H1 (cell line): ENCODE measurements at regions not wholly inside any gene's neighbourhood (a gene's known extent, or its start where the extent isn't known, plus 50 kb on each side); places are given as distances from the start of the nearest gene placed in this dataset.

Source experiments
- CTCF ChIA-PET: fragments of 300-600 bp; sonication (Branson Sonifier 250); formaldehyde crosslinking; loops from one replicate; lab custom pipeline; 2021; ENCODE audit not compliant: partially characterized antibody; lab: Charles Lee
- POLR2A ChIA-PET: fragments of 300-600 bp; sonication (Branson Sonifier 250); formaldehyde crosslinking; loops from one replicate; lab custom pipeline; 2021; ENCODE audit warnings: inconsistent platforms; ENCODE audit not compliant: partially characterized antibody; lab: Charles Lee
- DNase-seq, 2 experiments: peaks; one replicate each; pipeline versions ENCODE4 v3.0.0 to v3.0.0-alpha.2; 2010 to 2022; ENCODE audit warnings: low spot score in 2 of 2, low read depth in 1 of 2, mixed read lengths in 1 of 2
- FAIRE-seq: peaks from 2 replicates; lab custom pipeline; 2011; peaks lifted over from hg19 to GRCh38; lab: Jason Lieb, UNC
- H2AFZ ChIP-seq: 2 replicates; pipeline ENCODE4 v1.8.1; 2012; ENCODE audit warnings: low read length, inconsistent platforms
- H2AK5ac ChIP-seq: 2 replicates; pipeline ENCODE4 v1.6.1; 2013; ENCODE audit warnings: low read depth, low read length
- H2BK120ac ChIP-seq: replicated peaks from 2 replicates; pipeline ENCODE3; 2013; ENCODE audit warnings: low read depth, low read length, inconsistent platforms
- H2BK12ac ChIP-seq: 2 replicates; pipeline ENCODE4 v1.6.1; 2013; ENCODE audit warnings: low read depth, low read length
- H2BK15ac ChIP-seq: 2 replicates; pipeline ENCODE4 v1.6.1; 2013; ENCODE audit warnings: low read length
- H2BK20ac ChIP-seq: 2 replicates; pipeline ENCODE4 v1.6.1; 2013; ENCODE audit warnings: low read length
- H2BK5ac ChIP-seq: 2 replicates; pipeline ENCODE4 v1.6.1; 2013; ENCODE audit warnings: low read depth, low read length
- H3K14ac ChIP-seq: 2 replicates; pipeline ENCODE4 v1.6.1; 2013; ENCODE audit warnings: inconsistent platforms; ENCODE audit not compliant: insufficient read length
- H3K18ac ChIP-seq: 2 replicates; pipeline ENCODE4 v1.6.1; 2013; ENCODE audit warnings: low read length; ENCODE audit errors: extremely low read depth
- H3K23ac ChIP-seq: 2 replicates; pipeline ENCODE4 v1.6.1; 2013; ENCODE audit warnings: inconsistent platforms; ENCODE audit not compliant: insufficient read length
- H3K23me2 ChIP-seq: 2 replicates; pipeline ENCODE4 v1.6.1; 2013; ENCODE audit warnings: low read depth, low read length
- H3K27ac ChIP-seq: 2 replicates; pipeline ENCODE4 v1.6.1; 2011; ENCODE audit warnings: low read depth, low read length, inconsistent platforms
- H3K27me3 ChIP-seq, 4 experiments: replicated peaks in 1 of 4; 1 replicate in 1 of 4; 2 replicates in 3 of 4; pipeline versions ENCODE4 v1.6.1 to v1.8.1; 2011 to 2013; ENCODE audit warnings: low read length in 3 of 4, mild to moderate bottlenecking in 3 of 4, inconsistent platforms in 2 of 4, mixed read lengths in 2 of 4, moderate library complexity in 1 of 4; ENCODE audit not compliant: control insufficient read depth in 3 of 4, insufficient read depth in 3 of 4; ENCODE audit errors: extremely low read depth in 1 of 4
- H3K36me3 ChIP-seq, 4 experiments: 2 replicates each; pipeline versions ENCODE4 v1.6.1 to v1.8.1; 2011 to 2013; ENCODE audit warnings: mild to moderate bottlenecking in 4 of 4, low read length in 3 of 4, moderate library complexity in 2 of 4, control low read depth in 1 of 4, inconsistent platforms in 1 of 4; ENCODE audit not compliant: insufficient read depth in 4 of 4, control insufficient read depth in 2 of 4
- H3K4ac ChIP-seq: replicated peaks from 2 replicates; pipeline ENCODE3; 2013; ENCODE audit warnings: low read length, low read depth, mixed read lengths, inconsistent platforms; ENCODE audit not compliant: insufficient read length
- H3K4me1 ChIP-seq, 4 experiments: replicated peaks in 1 of 4; 1 replicate in 1 of 4; 2 replicates in 3 of 4; pipeline versions ENCODE4 v1.6.1 to v1.8.1; 2011 to 2013; ENCODE audit warnings: low read length in 3 of 4, inconsistent platforms in 2 of 4, mixed read lengths in 1 of 4; ENCODE audit not compliant: insufficient read depth in 4 of 4, control insufficient read depth in 3 of 4
- H3K4me2 ChIP-seq, 2 experiments: 2 replicates each; pipeline versions ENCODE4 v1.6.1 to v1.8.1; 2011 to 2013; ENCODE audit warnings: low read depth in 2 of 2, low read length in 2 of 2, control low read depth in 1 of 2, inconsistent platforms in 1 of 2, mild to moderate bottlenecking in 1 of 2; ENCODE audit not compliant: insufficient read depth in 1 of 2
- H3K4me3 ChIP-seq, 4 experiments: fragments of 200-600, 300-600 bp in 1 of 4; sonication (generic), shearing (Covaris generic), sonication (Bioruptor Twin) in 1 of 4; 2 replicates each; pipeline versions ENCODE4 v1.5.1 to v1.8.1; 2011 to 2016; ENCODE audit warnings: low read length in 4 of 4, low read depth in 3 of 4, control low read depth in 2 of 4, inconsistent platforms in 2 of 4, mild to moderate bottlenecking in 2 of 4, mixed read lengths in 1 of 4, moderate library complexity in 1 of 4; ENCODE audit not compliant: insufficient read depth in 2 of 4; ENCODE audit errors: extremely low read depth in 1 of 4
- H3K56ac ChIP-seq: replicated peaks from 2 replicates; pipeline ENCODE3; 2013; ENCODE audit warnings: low read depth, mild to moderate bottlenecking, mixed read lengths, low read length, inconsistent platforms; ENCODE audit not compliant: insufficient read length
- H3K79me1 ChIP-seq: 2 replicates; pipeline ENCODE4 v1.6.1; 2013; ENCODE audit warnings: low read depth, low read length, control low read depth
- H3K79me2 ChIP-seq, 2 experiments: 2 replicates each; pipeline versions ENCODE4 v1.6.1 to v1.8.1; 2012 to 2013; ENCODE audit warnings: low read length in 2 of 2, mild to moderate bottlenecking in 2 of 2, inconsistent platforms in 1 of 2; ENCODE audit not compliant: insufficient read depth in 2 of 2, control insufficient read depth in 1 of 2
- H3K9ac ChIP-seq, 4 experiments: replicated peaks in 1 of 4; 1 replicate in 1 of 4; 2 replicates in 3 of 4; pipeline versions ENCODE4 v1.6.1 to v1.8.1; 2011 to 2013; ENCODE audit warnings: low read depth in 3 of 4, low read length in 3 of 4, control low read depth in 2 of 4, mild to moderate bottlenecking in 2 of 4, moderate library complexity in 2 of 4, inconsistent platforms in 1 of 4; ENCODE audit errors: extremely low read depth in 1 of 4
- H3K9me3 ChIP-seq, 2 experiments: 2 replicates each; pipeline versions ENCODE4 v1.6.1 to v1.8.1; 2012 to 2013; ENCODE audit warnings: mild to moderate bottlenecking in 2 of 2, moderate library complexity in 2 of 2, control low read depth in 1 of 2, inconsistent platforms in 1 of 2, low read depth in 1 of 2, low read length in 1 of 2, mixed read lengths in 1 of 2; ENCODE audit not compliant: insufficient read depth in 2 of 2
- H4K20me1 ChIP-seq, 2 experiments: replicated peaks in 1 of 2; 2 replicates each; pipeline versions ENCODE3 to v1.8.1; 2011 to 2013; ENCODE audit warnings: inconsistent platforms in 2 of 2, low read length in 2 of 2, mild to moderate bottlenecking in 1 of 2; ENCODE audit not compliant: insufficient read depth in 2 of 2, control insufficient read depth in 1 of 2
- H4K5ac ChIP-seq: 2 replicates; pipeline ENCODE4 v1.6.1; 2013; ENCODE audit warnings: low read length, low read depth, mixed read lengths, inconsistent platforms; ENCODE audit not compliant: insufficient read length
- H4K8ac ChIP-seq: 2 replicates; pipeline ENCODE4 v1.8.0; 2013; ENCODE audit warnings: mild to moderate bottlenecking, moderate library complexity, low read length, inconsistent platforms; ENCODE audit not compliant: insufficient read depth; ENCODE audit errors: extremely low read depth
- H4K91ac ChIP-seq: replicated peaks from 2 replicates; pipeline ENCODE3; 2013; ENCODE audit warnings: low read length, mixed read lengths, inconsistent platforms; ENCODE audit not compliant: insufficient read length
- BCL11A ChIP-seq, 2 experiments: IDR thresholded peaks; one replicate each; pipeline ENCODE4 v1.6.1; 2011; ENCODE audit warnings: low read depth in 2 of 2, low read length in 2 of 2, mild to moderate bottlenecking in 2 of 2
- CBX5 ChIP-seq: fragments of 300-800, 300-1000 bp; sonication (generic); IDR thresholded peaks from 2 replicates; pipeline ENCODE4 v1.7.1; 2016; ENCODE audit warnings: antibody characterized with exemption, low read length, low read depth
- CEBPB ChIP-seq: IDR thresholded peaks from 2 replicates; pipeline ENCODE4 v1.6.1; 2012; ENCODE audit warnings: low read depth, low read length
- CTBP2 ChIP-seq: IDR thresholded peaks from 2 replicates; pipeline ENCODE4 v1.7.0; 2011; ENCODE audit warnings: borderline replicate concordance, mild to moderate bottlenecking, moderate library complexity, mixed read lengths, low read length; ENCODE audit not compliant: insufficient read depth, insufficient read length
- GABPA ChIP-seq: IDR thresholded peaks from 2 replicates; pipeline ENCODE4 v1.6.1; 2011; ENCODE audit warnings: mild to moderate bottlenecking, low read length, moderate library complexity, borderline replicate concordance; ENCODE audit not compliant: insufficient read depth
- KDM1A ChIP-seq: fragments of 200-600, 300-600 bp; sonication (generic); IDR thresholded peaks from 2 replicates; pipeline ENCODE4 v1.7.1; 2016; ENCODE audit warnings: mild to moderate bottlenecking, low read length, borderline replicate concordance
- KDM5A ChIP-seq: fragments of 200-600 bp; IDR thresholded peaks from 2 replicates; pipeline ENCODE4 v1.7.1; 2012; ENCODE audit warnings: mild to moderate bottlenecking, low read length, inconsistent platforms, mixed read lengths
- NANOG ChIP-seq: IDR thresholded peaks from 2 replicates; pipeline ENCODE4 v1.6.1; 2011; ENCODE audit warnings: low read length, low read depth, mild to moderate bottlenecking, inconsistent platforms; ENCODE audit not compliant: insufficient read depth, poor library complexity, severe bottlenecking
- SAP30 ChIP-seq: fragments of 300-600 bp; sonication (generic); IDR thresholded peaks from 2 replicates; pipeline ENCODE4 v1.7.1; 2012; ENCODE audit warnings: low read length, moderate library complexity, mild to moderate bottlenecking, inconsistent platforms; ENCODE audit not compliant: insufficient read depth, insufficient replicate concordance
- SP1 ChIP-seq: IDR thresholded peaks from 2 replicates; pipeline ENCODE4 v1.6.1; 2011; ENCODE audit warnings: low read depth, low read length
- TEAD4 ChIP-seq: IDR thresholded peaks from 2 replicates; pipeline ENCODE4 v1.6.1; 2012; ENCODE audit warnings: low read depth, low read length, inconsistent platforms, mixed read lengths
- ZNF274 ChIP-seq: IDR thresholded peaks from 2 replicates; pipeline ENCODE4 v1.7.0; 2012; ENCODE audit warnings: low read length, borderline replicate concordance; ENCODE audit errors: extremely low read depth
- WGBS, 2 experiments: shearing (Covaris generic) in 1 of 2; methylation state at CpG; one replicate each; pipeline versions ENCODE4 v1.1.6 to v1.1.7; 2013 to 2015; ENCODE audit warnings: low lambda C conversion rate in 2 of 2, mixed read lengths in 2 of 2, inconsistent platforms in 1 of 2, low coverage in 1 of 2, missing lambda C conversion rate in 1 of 2; ENCODE audit not compliant: insufficient replicate concordance in 2 of 2, insufficient coverage in 1 of 2, insufficient read length in 1 of 2; ENCODE audit errors: extremely low coverage in 1 of 2, missing lambda C conversion rate in 1 of 2; 5-methylcytosine and 5-hydroxymethylcytosine counted together
- TF ChIP-seq, protein P1 (sequence below): IDR thresholded peaks from 2 replicates; pipeline ENCODE4 v1.6.1; 2012; ENCODE audit warnings: low read length, inconsistent platforms

DNA sequence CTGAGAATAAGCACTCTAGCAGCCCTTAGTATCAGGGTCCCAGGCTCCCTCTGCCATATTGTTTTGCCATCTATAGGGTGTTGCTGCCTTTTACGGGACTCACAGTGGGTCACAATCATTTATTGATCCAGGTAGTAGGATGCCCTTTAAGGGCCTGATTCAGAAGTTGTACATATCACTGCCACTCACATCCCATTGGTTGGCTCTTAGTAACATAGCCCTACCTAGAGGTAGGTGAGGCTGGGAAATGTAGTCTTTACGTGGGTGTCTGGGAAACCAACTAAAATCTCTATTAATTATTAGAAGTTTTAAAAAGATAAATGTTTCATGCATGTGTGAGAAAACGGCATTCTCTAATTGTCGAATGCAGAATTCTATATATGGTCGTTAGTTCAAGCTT is 78.8 kb upstream of the ATP5PO start:
- no peaks in the 10 kb centered on the region for H3K9me3 ChIP-seq
- H3K36me3 ChIP-seq: no peaks in the 10 kb centered on the region
- no peak overlapping the region for H3K14ac ChIP-seq
- H4K8ac ChIP-seq: no peak overlapping the region
- no peak overlapping the region for H2BK20ac ChIP-seq
- H2BK120ac ChIP-seq: no peak overlapping the region
- no peak overlapping the region for H2BK5ac ChIP-seq
- H3K4me2 ChIP-seq: no peak overlapping the region
- ChIA-PET POLR2A (no interaction called here), CTCF (interaction anchor here (1.2 kb wide), 1 partner anchor 70 kb away, joined by 4 read pairs; no protein-coding TSS in a partner anchor)
- no peaks in the 10 kb centered on the region; the same call in 1 of the 2 replicates for H3K79me1 ChIP-seq
- no peak overlapping the region for H2BK12ac ChIP-seq
- no peak overlapping the region for H3K27ac ChIP-seq
- 83% methylated on average over 5 of the region's 5 CpGs; no CpG with 5 or more reads in 1 of the 2 experiments for WGBS, 2 experiments
- H3K4ac ChIP-seq: no peak overlapping the region
- no peak overlapping the region for H2AFZ ChIP-seq
- no peak for DNase-seq
- no peak overlapping the region for H3K18ac ChIP-seq
- H2AK5ac ChIP-seq: no peak overlapping the region
- no peak overlapping the region for H4K5ac ChIP-seq
- H3K79me2 ChIP-seq: no peaks in the 10 kb centered on the region
- H3K56ac ChIP-seq: no peak overlapping the region
- peaks cover 0 to 6% (median under 1%) of the 10 kb centered on the region in 4 experiments; a peak in 3 of 7 replicates for H3K4me1 ChIP-seq
- no peaks in the 10 kb centered on the region for H3K23me2 ChIP-seq
- FAIRE-seq: no peak
- no peaks in the 10 kb centered on the region for H4K20me1 ChIP-seq
- no peak overlapping the region for H2BK15ac ChIP-seq
- H3K4me3 ChIP-seq: no peak overlapping the region
- no peaks in the 10 kb centered on the region for H3K27me3 ChIP-seq
- no peak overlapping the region for H3K23ac ChIP-seq
- H4K91ac ChIP-seq: no peak overlapping the region
- H3K9ac ChIP-seq: no peak overlapping the region
- TF ChIP-seq NANOG (no peak), CTBP2 (no peak), SP1 (no peak), CBX5 (no peak), BCL11A (IDR thresholded peaks at IDR 0.05; ENCODE audit: low read depth in 2 of 2, low read length in 2 of 2) (no peak), CEBPB (no peak), SAP30 (no peak), TEAD4 (no peak), ZNF274 (no peak), KDM1A (no peak), GABPA (no peak), KDM5A (no peak)
- TF ChIP-seq, protein P1, sequence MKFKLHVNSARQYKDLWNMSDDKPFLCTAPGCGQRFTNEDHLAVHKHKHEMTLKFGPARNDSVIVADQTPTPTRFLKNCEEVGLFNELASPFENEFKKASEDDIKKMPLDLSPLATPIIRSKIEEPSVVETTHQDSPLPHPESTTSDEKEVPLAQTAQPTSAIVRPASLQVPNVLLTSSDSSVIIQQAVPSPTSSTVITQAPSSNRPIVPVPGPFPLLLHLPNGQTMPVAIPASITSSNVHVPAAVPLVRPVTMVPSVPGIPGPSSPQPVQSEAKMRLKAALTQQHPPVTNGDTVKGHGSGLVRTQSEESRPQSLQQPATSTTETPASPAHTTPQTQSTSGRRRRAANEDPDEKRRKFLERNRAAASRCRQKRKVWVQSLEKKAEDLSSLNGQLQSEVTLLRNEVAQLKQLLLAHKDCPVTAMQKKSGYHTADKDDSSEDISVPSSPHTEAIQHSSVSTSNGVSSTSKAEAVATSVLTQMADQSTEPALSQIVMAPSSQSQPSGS: no peak
